ENCODE measurements at regions not wholly inside any gene's neighbourhood (a gene's known extent, or its start where the extent isn't known, plus 50 kb on each side); places are given as distances from the start of the nearest gene placed in this dataset.

GRCh38 chr2:16314001-16314400 is 351.6 kb downstream of the CYRIA start:
- no peak for DNase-seq

DNA sequence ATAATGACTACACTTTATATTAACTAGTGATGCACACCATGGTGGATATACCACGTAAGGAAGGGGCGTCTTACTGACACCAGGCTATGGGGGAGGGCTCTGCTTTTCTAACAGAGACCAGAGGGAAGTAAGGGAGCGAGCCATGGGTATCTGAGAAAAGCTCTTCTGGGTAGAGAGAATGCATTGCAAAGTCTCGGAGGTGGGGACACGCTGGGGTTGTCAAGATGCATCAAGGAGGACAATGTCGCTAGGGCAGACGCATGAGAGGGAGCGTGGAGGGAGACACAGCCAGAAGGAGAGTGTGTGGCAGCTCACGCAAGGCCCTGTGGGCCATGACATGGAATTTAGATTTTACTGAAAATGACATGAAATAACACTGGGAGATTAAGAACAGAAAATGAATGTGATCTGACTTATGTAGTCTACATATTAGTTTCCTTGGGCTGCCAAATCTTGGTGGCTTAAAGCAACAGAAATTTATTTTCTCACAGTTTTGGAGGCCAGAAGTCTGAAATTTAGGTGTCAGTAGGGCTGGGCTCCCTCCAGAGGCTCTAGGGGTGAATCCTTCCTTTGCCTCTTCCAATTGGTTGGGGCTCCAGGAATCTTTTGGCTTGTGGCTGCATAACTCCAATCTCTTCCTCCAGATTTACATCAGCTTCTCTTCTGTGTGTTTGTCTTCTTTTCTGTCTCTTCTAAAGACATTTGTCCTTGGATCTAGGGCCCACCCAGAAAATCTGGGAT is 352.2 kb downstream of the CYRIA start:
- no peak for DNase-seq

DNA sequence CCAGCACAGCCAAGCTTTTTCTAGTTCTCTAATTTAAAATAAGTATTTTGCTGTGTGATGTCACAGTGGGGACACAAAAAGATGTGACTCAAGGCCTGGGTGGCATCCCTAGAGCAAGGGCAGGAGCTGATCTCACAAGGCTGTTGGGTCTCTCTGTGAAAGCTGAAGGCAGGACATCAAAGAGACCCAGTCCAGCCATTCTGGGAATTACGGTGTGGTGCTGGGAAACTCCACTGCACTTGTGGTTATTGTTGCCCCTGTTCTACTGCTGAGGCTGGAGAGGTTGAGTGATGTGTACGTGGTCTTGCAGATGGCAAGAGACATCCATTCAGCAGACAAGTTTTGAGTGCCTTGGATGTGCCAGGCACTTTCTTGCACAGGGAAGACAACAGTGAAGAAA is 352.9 kb downstream of the CYRIA start:
- no peak for DNase-seq

GRCh38 chr2:16311521-16312440 is 353.9 kb downstream of the CYRIA start:
- DNase-seq, result no peak

- no peak for DNase-seq
These were observed 356.8 kb downstream of the CYRIA start for GRCh38 chr2:16308816-16309215.

- DNase-seq, result no peak
These were observed 360.6 kb downstream of the CYRIA start for GRCh38 chr2:16304876-16305590.

GRCh38 chr2:16303761-16304160 is 361.9 kb downstream of the CYRIA start:
- no peak for DNase-seq

- DNase-seq, result no peak
These were observed 362.4 kb downstream of the CYRIA start for GRCh38 chr2:16303273-16303577.

GRCh38 chr2:16302431-16303272 is 362.3 kb downstream of the MYCN start:
- no peak for DNase-seq

DNA sequence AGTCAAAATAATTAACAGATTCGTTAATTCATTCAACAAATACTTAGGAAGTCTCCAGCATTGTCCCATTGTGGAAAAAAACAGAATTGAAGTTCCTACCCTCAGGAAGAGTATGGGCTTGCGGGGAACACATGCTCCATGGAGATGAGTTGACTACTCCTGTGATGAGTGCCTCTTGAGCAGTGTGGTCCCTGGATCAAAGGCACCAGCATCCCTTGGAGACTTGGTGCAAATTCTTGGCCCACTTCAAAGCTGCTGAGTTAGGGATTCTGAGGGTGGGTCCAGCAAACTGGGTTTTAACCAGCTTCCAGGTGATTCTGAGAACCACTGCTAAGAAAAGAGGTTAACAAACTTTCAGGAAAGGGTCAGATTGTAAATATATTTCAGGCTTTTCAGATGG is 361.6 kb downstream of the MYCN start:
- DNase-seq, result no peak

DNA sequence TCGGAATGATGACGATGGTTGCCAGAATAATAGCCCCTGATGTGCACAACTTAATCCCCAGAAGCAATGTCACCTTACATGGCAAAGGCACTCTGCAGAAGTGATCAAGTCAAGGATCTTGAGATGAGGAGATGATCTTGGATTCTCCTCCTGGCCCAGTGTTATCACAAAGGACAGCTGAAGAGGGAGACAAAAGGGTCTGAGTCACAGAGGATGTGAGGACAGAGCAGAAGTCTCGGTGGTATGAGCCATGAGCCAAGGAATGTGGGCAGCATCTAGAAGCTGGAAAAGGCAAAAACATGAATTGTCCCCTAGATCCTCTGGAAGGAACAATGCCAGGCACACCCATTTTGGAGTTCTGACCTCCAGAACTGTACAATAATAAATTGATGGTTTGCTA is 358.5 kb downstream of the MYCN start:
- no peak for DNase-seq

GRCh38 chr2:16296331-16297250 is 356.2 kb downstream of the MYCN start:
- DNase-seq, result no peak

- DNase-seq, result no peak
These were observed 355.6 kb downstream of the MYCN start for GRCh38 chr2:16296038-16296290.

DNA sequence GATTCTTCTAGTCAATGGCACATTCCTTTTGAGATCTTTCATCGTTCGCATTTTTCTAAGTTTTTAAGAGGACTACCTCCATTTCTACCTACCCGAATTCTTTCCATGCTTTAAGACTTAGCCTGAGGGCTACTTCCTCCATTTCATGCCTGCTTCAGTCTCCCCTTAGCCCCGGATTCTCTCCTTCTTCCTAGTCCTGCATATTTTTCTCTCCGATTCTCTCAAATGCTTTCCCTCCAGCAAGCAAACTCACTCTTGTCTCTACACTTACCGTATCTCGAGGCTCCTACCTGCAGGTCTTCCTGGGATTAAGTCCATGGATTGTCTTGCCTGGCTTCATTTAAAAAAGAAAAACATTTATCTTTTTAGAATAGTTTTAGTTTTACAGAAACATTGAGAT is 354.4 kb downstream of the MYCN start:
- no peak for DNase-seq

GRCh38 chr2:16293871-16294270 is 353.5 kb downstream of the MYCN start:
- DNase-seq, result no peak

DNA sequence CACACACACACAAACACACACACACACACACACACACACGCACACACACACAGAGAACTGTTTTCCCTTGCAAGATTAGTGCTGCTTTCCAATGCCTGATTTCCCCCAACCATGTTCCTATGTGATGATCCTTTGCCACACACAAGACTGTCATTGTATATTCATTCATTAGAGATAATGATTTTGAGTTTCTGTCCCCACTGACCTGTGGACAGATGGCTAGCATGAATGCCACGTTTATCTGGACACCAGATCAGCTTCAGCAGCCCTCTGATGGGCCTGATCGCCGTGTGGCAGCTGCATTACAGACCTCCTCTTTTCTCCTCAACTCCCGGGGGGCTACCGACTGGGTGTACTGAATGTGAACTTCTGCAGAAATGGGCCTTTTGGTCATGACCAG is 353.0 kb downstream of the MYCN start:
- no peak for DNase-seq

DNA sequence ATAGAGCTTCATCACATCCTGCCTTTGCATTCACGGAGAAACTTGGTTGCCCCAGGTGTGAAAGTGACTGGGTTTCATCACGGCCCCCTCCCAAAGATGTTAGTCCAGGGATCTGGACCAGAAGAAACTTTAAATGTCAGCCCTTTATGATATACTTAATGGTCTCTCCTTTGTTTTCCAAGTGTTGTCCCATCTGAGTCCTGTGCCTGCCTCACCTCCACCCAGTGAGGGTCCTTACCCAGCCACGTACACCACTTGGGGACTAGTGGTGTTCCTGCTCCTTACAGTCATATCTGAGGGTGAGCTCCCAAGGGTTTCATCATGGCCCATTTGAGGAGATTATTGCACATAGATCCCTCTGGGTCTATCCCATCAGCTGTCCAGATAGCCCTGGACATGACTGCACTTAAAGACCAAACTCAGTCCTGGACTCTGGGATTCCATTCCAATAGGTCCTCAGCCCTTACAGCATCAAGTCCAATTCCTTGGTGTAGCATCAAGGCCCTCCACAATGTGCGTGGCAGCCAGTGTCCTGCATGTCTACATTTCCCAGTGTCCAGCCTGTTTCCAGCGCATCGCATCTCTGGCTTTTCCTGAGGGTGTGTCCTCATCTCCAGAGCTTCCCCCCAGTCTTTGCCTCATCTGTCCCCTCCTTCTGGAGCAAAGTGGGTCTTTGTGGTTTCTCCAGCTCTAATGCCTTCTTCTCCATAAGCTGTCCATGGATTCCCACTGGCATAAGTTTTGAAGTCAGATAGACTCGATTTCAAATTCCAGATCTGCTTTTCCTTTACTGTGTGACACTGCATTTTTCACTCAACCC is 351.6 kb downstream of the MYCN start:
- DNase-seq, result no peak

DNA sequence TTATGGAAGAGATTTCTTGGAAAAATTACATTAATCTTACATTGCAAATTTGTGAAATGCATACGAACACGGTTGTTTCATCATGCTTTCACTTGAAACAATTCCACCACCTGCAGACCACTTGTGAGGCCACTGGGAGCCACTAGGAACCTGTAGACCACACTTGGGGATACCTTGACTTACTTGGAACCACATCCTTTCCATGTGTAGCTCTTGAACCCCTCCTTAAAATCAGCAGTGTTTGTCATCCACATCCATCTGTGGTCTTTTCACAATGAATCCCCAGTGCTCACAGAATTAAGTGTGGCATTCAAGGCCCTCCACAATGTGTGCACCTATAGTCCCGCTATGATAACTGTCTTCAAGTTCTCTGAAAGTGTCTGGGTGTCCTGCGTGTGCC is 350.9 kb downstream of the MYCN start:
- no peak for DNase-seq

DNA sequence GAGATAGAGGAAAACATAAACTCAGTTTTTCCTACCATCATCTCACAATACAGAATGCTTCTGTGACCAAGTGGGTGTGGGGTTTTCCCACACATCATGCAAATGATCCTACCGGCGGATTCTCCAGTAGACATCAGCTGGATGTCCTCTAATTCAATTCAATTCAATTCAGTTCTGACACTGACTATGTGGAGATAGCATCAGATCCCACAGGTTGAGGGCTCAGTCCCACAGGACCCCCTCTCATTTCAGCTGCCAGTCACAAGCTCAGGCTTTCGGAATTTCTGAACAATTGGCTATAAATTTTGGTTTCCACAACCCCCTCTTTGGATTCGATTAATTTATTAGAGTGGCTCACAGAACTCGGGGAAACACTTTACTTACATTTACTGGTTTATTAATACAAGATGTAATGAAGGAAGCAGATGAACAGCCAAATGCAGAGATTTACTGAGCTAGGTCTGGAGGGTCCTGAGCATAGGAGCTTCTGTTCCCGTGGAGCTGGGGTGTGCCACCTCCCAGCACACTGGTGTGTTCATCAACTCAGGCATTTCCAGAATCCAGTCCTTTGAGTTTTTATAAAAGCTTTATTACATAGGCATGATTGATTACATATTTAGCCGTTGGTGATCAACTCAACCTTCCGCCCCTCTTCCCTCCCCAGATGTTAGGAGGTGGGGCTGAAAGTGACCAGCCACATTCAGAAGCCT is 350.1 kb downstream of the MYCN start:
- DNase-seq, result no peak

- DNase-seq, result no peak
These were observed 348.2 kb downstream of the MYCN start for GRCh38 chr2:16288371-16289112.
